Prostate gland (tissue), 2 donors: ENCODE measurements at regions not wholly inside any gene's neighbourhood (a gene's known extent, or its start where the extent isn't known, plus 50 kb on each side); places are given as distances from the start of the nearest gene placed in this dataset.

Experiments
- CTCF ChIP-seq, 4 experiments: fragments of 200-600 bp in 2 of 4; fragments of 450-650 bp in 2 of 4; sonication (generic) in 2 of 4; IDR thresholded peaks; 1 replicate in 3 of 4; 2 replicates in 1 of 4; pipeline ENCODE4 v1.5.1; 2016 to 2019; ENCODE audit warnings: antibody characterized with exemption in 4 of 4, mild to moderate bottlenecking in 2 of 4, moderate library complexity in 2 of 4
- POLR2AphosphoS5 ChIP-seq: sonication (generic); formaldehyde crosslinking; IDR thresholded peaks from one replicate; pipeline ENCODE4 v1.6.1; 2017; ENCODE audit warnings: antibody characterized with exemption

- TF ChIP-seq POLR2AphosphoS5 (no peak), CTCF (IDR thresholded peaks at IDR 0.05) (no peak)
Observed at GRCh38 chr5:68883436-68883835, 210.4 kb upstream of the SLC30A5 start.
